Stimulated activated naive CD8-positive, alpha-beta T cell treated with anti-CD3 and anti-CD28 coated beads, Interleukin-15, Interleukin-2, amounts not matched to agents 100 ng/mL and 50 ng/mL, for 24 hours (primary cell): ENCODE measurements at regions not wholly inside any gene's neighbourhood (a gene's known extent, or its start where the extent isn't known, plus 50 kb on each side); places are given as distances from the start of the nearest gene placed in this dataset.

Experiments used
- H3K27ac Mint-ChIP-seq: one replicate; pipeline ENCODE4 v1.8.0; 2021; ENCODE audit warnings: mild to moderate bottlenecking, mixed read lengths
- H3K27me3 Mint-ChIP-seq: one replicate; pipeline ENCODE4 v1.8.0; 2021; ENCODE audit warnings: mixed read lengths
- H3K36me3 Mint-ChIP-seq: one replicate; pipeline ENCODE4 v1.8.0; 2021; ENCODE audit warnings: low read depth, mixed read lengths
- H3K4me1 Mint-ChIP-seq: one replicate; pipeline ENCODE4 v1.8.0; 2021; ENCODE audit warnings: low read depth, mixed read lengths
- H3K4me3 Mint-ChIP-seq: one replicate; pipeline ENCODE4 v1.8.0; 2021; ENCODE audit warnings: mild to moderate bottlenecking, mixed read lengths
- H3K9me3 Mint-ChIP-seq: one replicate; pipeline ENCODE4 v1.8.0; 2021; ENCODE audit warnings: mixed read lengths

DNA sequence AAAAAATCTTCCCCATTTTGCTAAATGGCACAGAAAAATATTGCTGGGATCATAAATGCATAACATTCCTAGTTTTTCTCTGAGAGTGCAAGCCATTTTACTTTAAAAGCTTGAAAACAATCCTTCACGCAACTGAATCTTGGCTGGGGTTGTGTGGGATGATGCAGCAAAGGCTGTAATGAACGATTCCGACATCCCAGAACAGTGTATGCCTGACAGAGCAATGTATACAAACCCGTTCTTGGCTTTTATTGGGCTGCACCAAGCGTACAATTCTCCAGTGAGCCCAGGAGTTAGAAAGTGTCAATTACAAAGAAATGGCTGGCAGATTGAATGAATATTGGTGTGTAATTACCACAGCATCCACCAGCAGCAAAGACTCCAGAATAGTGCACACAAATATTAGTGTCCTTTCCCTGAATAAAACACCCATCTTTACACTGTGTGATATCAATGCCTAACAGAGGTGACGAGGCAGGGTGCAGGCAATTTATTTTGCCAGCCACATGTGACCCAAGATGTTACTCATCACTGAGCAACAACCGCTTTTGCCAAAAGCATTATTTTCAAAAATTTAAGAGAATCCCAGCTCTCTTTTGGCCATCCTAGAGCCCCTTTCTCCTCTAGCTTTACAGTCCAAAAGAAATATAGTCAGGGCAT lies 578.6 kb upstream of the CHAC2 start:
- H3K27ac Mint-ChIP-seq = no peak overlapping the region
- no peak overlapping the region for H3K4me3 Mint-ChIP-seq
- no peaks in the 10 kb centered on the region for H3K36me3 Mint-ChIP-seq
- H3K27me3 Mint-ChIP-seq = no peaks in the 10 kb centered on the region
- peaks cover 3% of the 10 kb centered on the region for H3K9me3 Mint-ChIP-seq
- H3K4me1 Mint-ChIP-seq = no peaks in the 10 kb centered on the region

- Mint-ChIP-seq H3K4me3 (no peak overlapping the region), H3K4me1 (no peaks in the 10 kb centered on the region), H3K9me3 (no peaks in the 10 kb centered on the region), H3K36me3 (no peaks in the 10 kb centered on the region), H3K27me3 (no peaks in the 10 kb centered on the region), H3K27ac (no peak overlapping the region)
Observed at GRCh38 chr2:53183581-53183980, 584.0 kb upstream of the CHAC2 start.

- Mint-ChIP-seq H3K4me1 (no peaks in the 10 kb centered on the region), H3K27ac (no peak overlapping the region), H3K27me3 (no peaks in the 10 kb centered on the region), H3K36me3 (no peaks in the 10 kb centered on the region), H3K9me3 (no peaks in the 10 kb centered on the region), H3K4me3 (no peak overlapping the region)
Observed at GRCh38 chr2:53182601-53183000, 585.0 kb upstream of the CHAC2 start.

GRCh38 chr2:53181759-53182158 lies 585.8 kb upstream of the CHAC2 start:
- H3K4me3 Mint-ChIP-seq = no peak overlapping the region

GRCh38 chr2:53177327-53177726 lies 590.3 kb upstream of the CHAC2 start:
- no peaks in the 10 kb centered on the region for H3K4me1 Mint-ChIP-seq
- no peaks in the 10 kb centered on the region for H3K9me3 Mint-ChIP-seq
- H3K27me3 Mint-ChIP-seq = no peaks in the 10 kb centered on the region
- no peak overlapping the region for H3K27ac Mint-ChIP-seq
- H3K36me3 Mint-ChIP-seq = no peaks in the 10 kb centered on the region
- no peak overlapping the region for H3K4me3 Mint-ChIP-seq

More at GRCh38 chr2:53181759-53182158, 585.8 kb upstream of the CHAC2 start:
- no peaks in the 10 kb centered on the region for H3K4me1 Mint-ChIP-seq
- H3K27ac Mint-ChIP-seq = no peak overlapping the region
- no peaks in the 10 kb centered on the region for H3K36me3 Mint-ChIP-seq
- no peaks in the 10 kb centered on the region for H3K27me3 Mint-ChIP-seq
- no peaks in the 10 kb centered on the region for H3K9me3 Mint-ChIP-seq

GRCh38 chr2:53174539-53174938 lies 593.1 kb upstream of the CHAC2 start:
- H3K27me3 Mint-ChIP-seq = no peaks in the 10 kb centered on the region
- H3K4me3 Mint-ChIP-seq = no peak overlapping the region
- H3K36me3 Mint-ChIP-seq = no peaks in the 10 kb centered on the region
- no peaks in the 10 kb centered on the region for H3K4me1 Mint-ChIP-seq
- no peaks in the 10 kb centered on the region for H3K9me3 Mint-ChIP-seq
- no peak overlapping the region for H3K27ac Mint-ChIP-seq

DNA sequence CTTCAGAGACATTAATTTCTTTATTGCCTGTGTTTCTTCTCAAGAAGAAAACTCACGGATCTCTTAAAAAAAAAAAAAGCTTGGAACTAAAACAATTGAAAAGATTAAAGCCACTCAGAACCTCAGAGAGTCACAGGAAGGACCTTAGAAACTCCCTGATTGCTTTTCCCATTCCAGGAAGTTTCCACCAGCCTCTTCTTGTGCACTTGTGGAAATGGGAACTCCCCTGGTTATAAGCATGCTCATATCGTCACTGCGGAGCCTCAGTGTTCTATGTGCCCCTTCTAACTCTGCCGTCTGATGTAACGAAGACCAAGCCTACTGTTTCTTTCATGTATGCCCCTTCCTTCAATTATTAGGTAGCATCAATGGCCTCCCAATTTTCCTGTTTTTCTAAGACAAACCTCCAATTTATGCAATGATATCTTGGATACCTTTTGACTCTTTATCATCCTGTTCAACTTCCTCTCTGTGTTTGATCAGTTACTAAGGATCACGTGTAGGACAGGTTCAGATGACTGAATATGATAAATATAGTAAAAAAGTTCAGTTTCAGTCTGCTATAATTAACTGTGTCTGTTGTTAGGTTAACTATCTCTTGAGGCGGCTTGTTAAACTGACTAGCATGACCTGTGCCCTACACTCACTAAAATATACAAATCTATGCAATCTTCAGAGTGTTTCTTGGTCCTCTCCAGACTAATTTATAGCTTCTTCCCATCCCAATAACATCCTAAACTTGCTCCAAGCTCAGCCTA lies 593.7 kb upstream of the CHAC2 start:
- Mint-ChIP-seq H3K36me3 (no peaks in the 10 kb centered on the region), H3K4me1 (no peaks in the 10 kb centered on the region)

GRCh38 chr2:53173091-53173490 lies 594.5 kb upstream of the CHAC2 start:
- Mint-ChIP-seq H3K27ac (no peak overlapping the region), H3K4me3 (no peak overlapping the region), H3K4me1 (no peaks in the 10 kb centered on the region), H3K27me3 (no peaks in the 10 kb centered on the region), H3K9me3 (no peaks in the 10 kb centered on the region), H3K36me3 (no peaks in the 10 kb centered on the region)

More for the DNA sequence above, 593.7 kb upstream of the CHAC2 start:
- no peak overlapping the region for H3K4me3 Mint-ChIP-seq
- no peaks in the 10 kb centered on the region for H3K27me3 Mint-ChIP-seq
- no peak overlapping the region for H3K27ac Mint-ChIP-seq
- no peaks in the 10 kb centered on the region for H3K9me3 Mint-ChIP-seq

DNA sequence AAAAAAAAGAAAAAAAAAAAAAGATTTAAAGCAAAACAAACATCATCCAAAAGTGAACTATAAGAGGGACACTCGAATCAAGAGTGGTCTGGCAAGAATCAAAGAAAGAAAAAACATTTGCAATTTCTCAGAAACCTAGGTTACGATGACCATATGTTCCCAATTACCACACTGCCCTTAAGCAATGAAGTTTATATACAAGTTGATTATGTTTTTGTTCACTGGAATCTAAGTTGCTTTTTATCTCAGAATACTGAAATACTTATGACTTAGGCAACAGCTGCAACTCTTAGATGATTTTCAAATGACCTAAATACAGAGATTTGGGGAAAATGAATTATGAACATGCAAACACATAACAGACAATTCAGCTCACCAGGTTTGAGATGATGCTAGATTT lies 597.1 kb upstream of the CHAC2 start:
- H3K36me3 Mint-ChIP-seq = no peaks in the 10 kb centered on the region
- H3K27me3 Mint-ChIP-seq = no peaks in the 10 kb centered on the region
- no peaks in the 10 kb centered on the region for H3K9me3 Mint-ChIP-seq
- no peak overlapping the region for H3K27ac Mint-ChIP-seq
- H3K4me1 Mint-ChIP-seq = no peaks in the 10 kb centered on the region
- H3K4me3 Mint-ChIP-seq = no peak overlapping the region

- Mint-ChIP-seq H3K36me3 (no peaks in the 10 kb centered on the region), H3K27ac (no peak overlapping the region), H3K4me1 (no peaks in the 10 kb centered on the region), H3K27me3 (no peaks in the 10 kb centered on the region), H3K4me3 (no peak overlapping the region), H3K9me3 (no peaks in the 10 kb centered on the region)
Observed at GRCh38 chr2:53167227-53167626, 600.4 kb upstream of the CHAC2 start.

DNA sequence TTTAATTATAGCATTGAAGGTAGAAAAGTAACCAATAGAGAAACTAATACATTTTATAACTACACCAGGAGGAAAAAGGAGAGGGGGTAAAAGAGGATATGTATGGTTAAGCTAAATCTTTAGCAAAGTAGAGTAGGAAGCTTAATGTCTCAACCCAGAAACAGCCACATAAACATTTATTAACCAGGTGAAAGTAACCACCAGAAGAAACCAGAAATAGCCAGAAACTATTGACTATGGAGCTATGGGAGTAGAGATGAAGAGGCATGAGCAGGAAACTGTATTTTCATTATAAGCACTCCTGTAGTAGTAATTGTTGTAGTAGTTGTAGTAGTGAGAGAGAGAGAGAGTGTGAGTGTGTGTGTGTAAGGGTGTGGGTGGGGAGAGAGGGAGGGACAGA lies 617.5 kb upstream of the CHAC2 start:
- no peak overlapping the region for H3K27ac Mint-ChIP-seq

DNA sequence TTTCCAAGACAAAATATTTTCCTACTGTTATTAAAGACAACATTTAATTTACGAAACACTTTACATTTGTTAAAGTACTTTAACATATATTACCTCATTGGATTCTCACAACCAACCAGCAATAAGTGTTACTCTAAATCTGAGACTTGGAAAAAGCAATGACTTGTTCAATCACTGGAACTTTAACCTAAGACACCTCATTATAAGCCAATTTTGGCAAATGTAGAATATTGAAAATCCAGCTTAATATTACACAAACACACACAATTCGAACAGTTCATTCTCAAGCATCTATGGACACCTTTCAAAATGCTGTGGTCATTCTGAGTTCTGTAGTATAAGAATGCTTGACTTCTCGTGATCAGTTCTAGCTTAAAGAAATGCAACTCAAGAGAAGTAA lies 619.4 kb upstream of the CHAC2 start:
- no peak overlapping the region for H3K4me3 Mint-ChIP-seq
- H3K9me3 Mint-ChIP-seq = peaks cover 8% of the 10 kb centered on the region
- H3K27ac Mint-ChIP-seq = no peak overlapping the region
- H3K27me3 Mint-ChIP-seq = no peaks in the 10 kb centered on the region
- H3K36me3 Mint-ChIP-seq = no peaks in the 10 kb centered on the region
- H3K4me1 Mint-ChIP-seq = no peaks in the 10 kb centered on the region

More for the DNA sequence above, 617.5 kb upstream of the CHAC2 start:
- Mint-ChIP-seq H3K27me3 (no peaks in the 10 kb centered on the region), H3K4me3 (no peak overlapping the region), H3K36me3 (no peaks in the 10 kb centered on the region), H3K4me1 (no peaks in the 10 kb centered on the region), H3K9me3 (peaks cover 5% of the 10 kb centered on the region)

GRCh38 chr2:53131416-53131815 lies 636.2 kb upstream of the CHAC2 start:
- Mint-ChIP-seq H3K27ac (no peak overlapping the region), H3K4me1 (no peaks in the 10 kb centered on the region), H3K9me3 (peaks cover 4% of the 10 kb centered on the region), H3K27me3 (no peaks in the 10 kb centered on the region), H3K4me3 (no peak overlapping the region), H3K36me3 (no peaks in the 10 kb centered on the region)

- no peaks in the 10 kb centered on the region for H3K27me3 Mint-ChIP-seq
- H3K9me3 Mint-ChIP-seq = peaks cover 4% of the 10 kb centered on the region
- no peak overlapping the region for H3K4me3 Mint-ChIP-seq
Observed at GRCh38 chr2:53130441-53130943, 637.1 kb upstream of the CHAC2 start.

GRCh38 chr2:53129851-53130250 lies 637.8 kb upstream of the CHAC2 start:
- Mint-ChIP-seq H3K36me3 (no peaks in the 10 kb centered on the region), H3K4me3 (no peak overlapping the region), H3K27ac (no peak overlapping the region), H3K27me3 (no peaks in the 10 kb centered on the region), H3K4me1 (no peaks in the 10 kb centered on the region), H3K9me3 (peaks cover 4% of the 10 kb centered on the region)

More at GRCh38 chr2:53130441-53130943, 637.1 kb upstream of the CHAC2 start:
- no peak overlapping the region for H3K27ac Mint-ChIP-seq
- no peaks in the 10 kb centered on the region for H3K4me1 Mint-ChIP-seq
- H3K36me3 Mint-ChIP-seq = no peaks in the 10 kb centered on the region
